Prostate gland (tissue), 2 donors: ENCODE measurements at regions not wholly inside any gene's neighbourhood (a gene's known extent, or its start where the extent isn't known, plus 50 kb on each side); places are given as distances from the start of the nearest gene placed in this dataset.

Experiments
- DNase-seq: peaks from one replicate; pipeline ENCODE4 v3.0.0-alpha.2; 2019; ENCODE audit warnings: low spot score
- H3K27ac ChIP-seq, 2 donors: fragments of 200-600 bp; sonication (generic); 2 replicates each; pipeline ENCODE4 v1.5.1; 2017 to 2019
- H3K27me3 ChIP-seq: fragments of 200-600 bp; sonication (generic); replicated peaks from 2 replicates; pipeline ENCODE4 v1.5.1; 2019; ENCODE audit not compliant: insufficient read depth
- H3K36me3 ChIP-seq, 2 donors: fragments of 200-600 bp; sonication (generic); 1 replicate in 1 of 2; 2 replicates in 1 of 2; pipeline versions ENCODE4 v1.5.1 to v1.8.1; 2017 to 2019
- H3K4me1 ChIP-seq: fragments of 200-600 bp; sonication (generic); replicated peaks from 2 replicates; pipeline ENCODE4 v1.5.1; 2019
- H3K4me3 ChIP-seq, 2 donors: fragments of 200-600 bp; sonication (generic); 2 replicates each; pipeline ENCODE4 v1.5.1; 2017 to 2019
- H3K9me3 ChIP-seq: fragments of 200-600 bp; sonication (generic); 2 replicates; pipeline ENCODE4 v1.5.1; 2017
- POLR2A ChIP-seq: fragments of 450-650 bp; IDR thresholded peaks from one replicate; pipeline ENCODE4 v1.6.1; 2016; ENCODE audit warnings: antibody characterized with exemption, mild to moderate bottlenecking
- POLR2AphosphoS5 ChIP-seq: sonication (generic); formaldehyde crosslinking; IDR thresholded peaks from one replicate; pipeline ENCODE4 v1.6.1; 2017; ENCODE audit warnings: antibody characterized with exemption
- WGBS: methylation state at CpG from one replicate; pipeline ENCODE4 v1.1.5; 2018; 5-methylcytosine and 5-hydroxymethylcytosine counted together
- intact Hi-C: fragments of 100-400 bp; cut with DNase I; formaldehyde crosslinking; loops from one replicate; pipeline ENCODE4 v1.14.2; 2022
- TF ChIP-seq, protein P1 (sequence below), 4 experiments: fragments of 200-600 bp in 2 of 4; fragments of 450-650 bp in 2 of 4; sonication (generic) in 2 of 4; IDR thresholded peaks; 1 replicate in 3 of 4; 2 replicates in 1 of 4; pipeline ENCODE4 v1.5.1; 2016 to 2019; ENCODE audit warnings: antibody characterized with exemption in 4 of 4, mild to moderate bottlenecking in 2 of 4, moderate library complexity in 2 of 4

- no peaks in the 10 kb centered on the region for H3K4me1 ChIP-seq
- H3K27me3 ChIP-seq: no peaks in the 10 kb centered on the region
- no peak overlapping the region for H3K27ac ChIP-seq
- no peaks in the 10 kb centered on the region for H3K9me3 ChIP-seq
- WGBS: 79% methylated on average over 2 of the region's 2 CpGs
- TF ChIP-seq POLR2A (no peak), POLR2AphosphoS5 (no peak)
- TF ChIP-seq, protein P1, sequence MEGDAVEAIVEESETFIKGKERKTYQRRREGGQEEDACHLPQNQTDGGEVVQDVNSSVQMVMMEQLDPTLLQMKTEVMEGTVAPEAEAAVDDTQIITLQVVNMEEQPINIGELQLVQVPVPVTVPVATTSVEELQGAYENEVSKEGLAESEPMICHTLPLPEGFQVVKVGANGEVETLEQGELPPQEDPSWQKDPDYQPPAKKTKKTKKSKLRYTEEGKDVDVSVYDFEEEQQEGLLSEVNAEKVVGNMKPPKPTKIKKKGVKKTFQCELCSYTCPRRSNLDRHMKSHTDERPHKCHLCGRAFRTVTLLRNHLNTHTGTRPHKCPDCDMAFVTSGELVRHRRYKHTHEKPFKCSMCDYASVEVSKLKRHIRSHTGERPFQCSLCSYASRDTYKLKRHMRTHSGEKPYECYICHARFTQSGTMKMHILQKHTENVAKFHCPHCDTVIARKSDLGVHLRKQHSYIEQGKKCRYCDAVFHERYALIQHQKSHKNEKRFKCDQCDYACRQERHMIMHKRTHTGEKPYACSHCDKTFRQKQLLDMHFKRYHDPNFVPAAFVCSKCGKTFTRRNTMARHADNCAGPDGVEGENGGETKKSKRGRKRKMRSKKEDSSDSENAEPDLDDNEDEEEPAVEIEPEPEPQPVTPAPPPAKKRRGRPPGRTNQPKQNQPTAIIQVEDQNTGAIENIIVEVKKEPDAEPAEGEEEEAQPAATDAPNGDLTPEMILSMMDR (IDR thresholded peaks at IDR 0.05): no peak
- intact Hi-C loops: no loop called here
- H3K36me3 ChIP-seq: no peaks in the 10 kb centered on the region
- no peak overlapping the region for H3K4me3 ChIP-seq
- DNase-seq: no peak
These were observed 142.6 kb downstream of the TFCP2L1 start for GRCh38 chr2:121142452-121142851.

DNA sequence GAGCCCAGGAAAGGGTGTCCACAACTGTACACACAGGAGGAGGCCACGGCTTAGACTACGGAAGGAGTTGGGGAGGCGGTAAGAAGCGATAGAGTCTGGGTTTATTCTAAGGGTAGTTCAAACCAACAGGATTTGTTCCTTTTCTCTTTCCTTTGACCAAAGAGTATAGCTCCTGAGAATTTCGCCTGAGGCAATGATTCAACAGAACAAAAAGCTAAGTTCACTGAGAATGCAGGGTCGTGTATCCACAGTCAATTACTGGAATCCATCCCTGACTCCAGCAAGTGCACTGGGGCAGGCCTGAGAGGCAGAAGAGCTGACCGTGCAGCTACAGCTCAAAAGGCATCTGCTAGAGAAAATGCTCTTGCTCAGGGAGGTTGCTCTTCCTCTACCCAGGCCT lies 140.9 kb downstream of the TFCP2L1 start:
- intact Hi-C loops: no loop called here
- Histone ChIP-seq H3K36me3 (no peaks in the 10 kb centered on the region), H3K4me1 (no peaks in the 10 kb centered on the region), H3K27ac (no peak overlapping the region), H3K9me3 (no peaks in the 10 kb centered on the region), H3K4me3 (no peak overlapping the region), H3K27me3 (no peaks in the 10 kb centered on the region)
- DNase-seq: no peak
- no peak for TF ChIP-seq POLR2A
- TF ChIP-seq, protein P1 (IDR thresholded peaks at IDR 0.05): no peak
- TF ChIP-seq POLR2AphosphoS5: no peak
- 83% methylated on average over 7 of the region's 7 CpGs for WGBS

- no peak for DNase-seq
- H3K36me3 ChIP-seq: no peaks in the 10 kb centered on the region
- 95% methylated on average over 5 of the region's 5 CpGs for WGBS
- TF ChIP-seq, protein P1 (IDR thresholded peaks at IDR 0.05): no peak
- TF ChIP-seq POLR2A (no peak), POLR2AphosphoS5 (no peak)
- H3K9me3 ChIP-seq: no peaks in the 10 kb centered on the region
- intact Hi-C loops: no loop called here
- H3K4me1 ChIP-seq: no peaks in the 10 kb centered on the region
- no peaks in the 10 kb centered on the region for H3K27me3 ChIP-seq
- H3K27ac ChIP-seq: no peak overlapping the region
- no peak overlapping the region for H3K4me3 ChIP-seq
These were observed 138.4 kb downstream of the TFCP2L1 start for GRCh38 chr2:121146630-121147029.

- no peak for DNase-seq
- no peaks in the 10 kb centered on the region for H3K27me3 ChIP-seq
These were observed 137.2 kb downstream of the TFCP2L1 start for GRCh38 chr2:121147766-121148165.

GRCh38 chr2:121148481-121148880 lies 136.5 kb downstream of the TFCP2L1 start:
- TF ChIP-seq, protein P1 (IDR thresholded peaks at IDR 0.05): no peak
- no peak for TF ChIP-seq POLR2AphosphoS5
- no peak for TF ChIP-seq POLR2A

More at GRCh38 chr2:121147766-121148165, 137.2 kb downstream of the TFCP2L1 start:
- WGBS: 100% methylated on average over 1 of the region's 1 CpG
- H3K36me3 ChIP-seq: no peaks in the 10 kb centered on the region
- no peaks in the 10 kb centered on the region for H3K9me3 ChIP-seq
- intact Hi-C loops: no loop called here
- no peak overlapping the region for H3K4me3 ChIP-seq
- TF ChIP-seq POLR2A: no peak
- TF ChIP-seq, protein P1 (IDR thresholded peaks at IDR 0.05): no peak
- TF ChIP-seq POLR2AphosphoS5: no peak
- H3K27ac ChIP-seq: no peak overlapping the region
- no peaks in the 10 kb centered on the region for H3K4me1 ChIP-seq

More at GRCh38 chr2:121148481-121148880, 136.5 kb downstream of the TFCP2L1 start:
- Histone ChIP-seq H3K4me1 (no peaks in the 10 kb centered on the region), H3K9me3 (no peaks in the 10 kb centered on the region), H3K27me3 (no peaks in the 10 kb centered on the region), H3K4me3 (no peak overlapping the region), H3K27ac (no peak overlapping the region), H3K36me3 (no peaks in the 10 kb centered on the region)
- intact Hi-C loops: no loop called here
- WGBS: 91% methylated on average over 3 of the region's 3 CpGs
- no peak for DNase-seq
